H1 (cell line): ENCODE measurements at regions not wholly inside any gene's neighbourhood (a gene's known extent, or its start where the extent isn't known, plus 50 kb on each side); places are given as distances from the start of the nearest gene placed in this dataset.

ENCODE experiments used
- CTCF ChIA-PET: fragments of 300-600 bp; sonication (Branson Sonifier 250); formaldehyde crosslinking; loops from one replicate; lab custom pipeline; 2021; ENCODE audit not compliant: partially characterized antibody; lab: Charles Lee
- POLR2A ChIA-PET: fragments of 300-600 bp; sonication (Branson Sonifier 250); formaldehyde crosslinking; loops from one replicate; lab custom pipeline; 2021; ENCODE audit warnings: inconsistent platforms; ENCODE audit not compliant: partially characterized antibody; lab: Charles Lee
- DNase-seq, 2 experiments: peaks; one replicate each; pipeline versions ENCODE4 v3.0.0 to v3.0.0-alpha.2; 2010 to 2022; ENCODE audit warnings: low spot score in 2 of 2, low read depth in 1 of 2, mixed read lengths in 1 of 2
- FAIRE-seq: peaks from 2 replicates; lab custom pipeline; 2011; peaks lifted over from hg19 to GRCh38; lab: Jason Lieb, UNC
- H2AFZ ChIP-seq: 2 replicates; pipeline ENCODE4 v1.8.1; 2012; ENCODE audit warnings: low read length, inconsistent platforms
- H2AK5ac ChIP-seq: 2 replicates; pipeline ENCODE4 v1.6.1; 2013; ENCODE audit warnings: low read depth, low read length
- H2BK120ac ChIP-seq: replicated peaks from 2 replicates; pipeline ENCODE3; 2013; ENCODE audit warnings: low read depth, low read length, inconsistent platforms
- H2BK12ac ChIP-seq: 2 replicates; pipeline ENCODE4 v1.6.1; 2013; ENCODE audit warnings: low read depth, low read length
- H2BK15ac ChIP-seq: 2 replicates; pipeline ENCODE4 v1.6.1; 2013; ENCODE audit warnings: low read length
- H2BK20ac ChIP-seq: 2 replicates; pipeline ENCODE4 v1.6.1; 2013; ENCODE audit warnings: low read length
- H2BK5ac ChIP-seq: 2 replicates; pipeline ENCODE4 v1.6.1; 2013; ENCODE audit warnings: low read depth, low read length
- H3K14ac ChIP-seq: 2 replicates; pipeline ENCODE4 v1.6.1; 2013; ENCODE audit warnings: inconsistent platforms; ENCODE audit not compliant: insufficient read length
- H3K18ac ChIP-seq: 2 replicates; pipeline ENCODE4 v1.6.1; 2013; ENCODE audit warnings: low read length; ENCODE audit errors: extremely low read depth
- H3K23ac ChIP-seq: 2 replicates; pipeline ENCODE4 v1.6.1; 2013; ENCODE audit warnings: inconsistent platforms; ENCODE audit not compliant: insufficient read length
- H3K23me2 ChIP-seq: 2 replicates; pipeline ENCODE4 v1.6.1; 2013; ENCODE audit warnings: low read depth, low read length
- H3K27ac ChIP-seq: 2 replicates; pipeline ENCODE4 v1.6.1; 2011; ENCODE audit warnings: low read depth, low read length, inconsistent platforms
- H3K27me3 ChIP-seq, 4 experiments: replicated peaks in 1 of 4; 1 replicate in 1 of 4; 2 replicates in 3 of 4; pipeline versions ENCODE4 v1.6.1 to v1.8.1; 2011 to 2013; ENCODE audit warnings: low read length in 3 of 4, mild to moderate bottlenecking in 3 of 4, inconsistent platforms in 2 of 4, mixed read lengths in 2 of 4, moderate library complexity in 1 of 4; ENCODE audit not compliant: control insufficient read depth in 3 of 4, insufficient read depth in 3 of 4; ENCODE audit errors: extremely low read depth in 1 of 4
- H3K36me3 ChIP-seq, 4 experiments: 2 replicates each; pipeline versions ENCODE4 v1.6.1 to v1.8.1; 2011 to 2013; ENCODE audit warnings: mild to moderate bottlenecking in 4 of 4, low read length in 3 of 4, moderate library complexity in 2 of 4, control low read depth in 1 of 4, inconsistent platforms in 1 of 4; ENCODE audit not compliant: insufficient read depth in 4 of 4, control insufficient read depth in 2 of 4
- H3K4ac ChIP-seq: replicated peaks from 2 replicates; pipeline ENCODE3; 2013; ENCODE audit warnings: low read length, low read depth, mixed read lengths, inconsistent platforms; ENCODE audit not compliant: insufficient read length
- H3K4me1 ChIP-seq, 4 experiments: replicated peaks in 1 of 4; 1 replicate in 1 of 4; 2 replicates in 3 of 4; pipeline versions ENCODE4 v1.6.1 to v1.8.1; 2011 to 2013; ENCODE audit warnings: low read length in 3 of 4, inconsistent platforms in 2 of 4, mixed read lengths in 1 of 4; ENCODE audit not compliant: insufficient read depth in 4 of 4, control insufficient read depth in 3 of 4
- H3K4me2 ChIP-seq, 2 experiments: 2 replicates each; pipeline versions ENCODE4 v1.6.1 to v1.8.1; 2011 to 2013; ENCODE audit warnings: low read depth in 2 of 2, low read length in 2 of 2, control low read depth in 1 of 2, inconsistent platforms in 1 of 2, mild to moderate bottlenecking in 1 of 2; ENCODE audit not compliant: insufficient read depth in 1 of 2
- H3K4me3 ChIP-seq, 4 experiments: fragments of 200-600, 300-600 bp in 1 of 4; sonication (generic), shearing (Covaris generic), sonication (Bioruptor Twin) in 1 of 4; 2 replicates each; pipeline versions ENCODE4 v1.5.1 to v1.8.1; 2011 to 2016; ENCODE audit warnings: low read length in 4 of 4, low read depth in 3 of 4, control low read depth in 2 of 4, inconsistent platforms in 2 of 4, mild to moderate bottlenecking in 2 of 4, mixed read lengths in 1 of 4, moderate library complexity in 1 of 4; ENCODE audit not compliant: insufficient read depth in 2 of 4; ENCODE audit errors: extremely low read depth in 1 of 4
- H3K56ac ChIP-seq: replicated peaks from 2 replicates; pipeline ENCODE3; 2013; ENCODE audit warnings: low read depth, mild to moderate bottlenecking, mixed read lengths, low read length, inconsistent platforms; ENCODE audit not compliant: insufficient read length
- H3K79me1 ChIP-seq: 2 replicates; pipeline ENCODE4 v1.6.1; 2013; ENCODE audit warnings: low read depth, low read length, control low read depth
- H3K79me2 ChIP-seq, 2 experiments: 2 replicates each; pipeline versions ENCODE4 v1.6.1 to v1.8.1; 2012 to 2013; ENCODE audit warnings: low read length in 2 of 2, mild to moderate bottlenecking in 2 of 2, inconsistent platforms in 1 of 2; ENCODE audit not compliant: insufficient read depth in 2 of 2, control insufficient read depth in 1 of 2
- H3K9ac ChIP-seq, 4 experiments: replicated peaks in 1 of 4; 1 replicate in 1 of 4; 2 replicates in 3 of 4; pipeline versions ENCODE4 v1.6.1 to v1.8.1; 2011 to 2013; ENCODE audit warnings: low read depth in 3 of 4, low read length in 3 of 4, control low read depth in 2 of 4, mild to moderate bottlenecking in 2 of 4, moderate library complexity in 2 of 4, inconsistent platforms in 1 of 4; ENCODE audit errors: extremely low read depth in 1 of 4
- H3K9me3 ChIP-seq, 2 experiments: 2 replicates each; pipeline versions ENCODE4 v1.6.1 to v1.8.1; 2012 to 2013; ENCODE audit warnings: mild to moderate bottlenecking in 2 of 2, moderate library complexity in 2 of 2, control low read depth in 1 of 2, inconsistent platforms in 1 of 2, low read depth in 1 of 2, low read length in 1 of 2, mixed read lengths in 1 of 2; ENCODE audit not compliant: insufficient read depth in 2 of 2
- H4K20me1 ChIP-seq, 2 experiments: replicated peaks in 1 of 2; 2 replicates each; pipeline versions ENCODE3 to v1.8.1; 2011 to 2013; ENCODE audit warnings: inconsistent platforms in 2 of 2, low read length in 2 of 2, mild to moderate bottlenecking in 1 of 2; ENCODE audit not compliant: insufficient read depth in 2 of 2, control insufficient read depth in 1 of 2
- H4K5ac ChIP-seq: 2 replicates; pipeline ENCODE4 v1.6.1; 2013; ENCODE audit warnings: low read length, low read depth, mixed read lengths, inconsistent platforms; ENCODE audit not compliant: insufficient read length
- H4K8ac ChIP-seq: 2 replicates; pipeline ENCODE4 v1.8.0; 2013; ENCODE audit warnings: mild to moderate bottlenecking, moderate library complexity, low read length, inconsistent platforms; ENCODE audit not compliant: insufficient read depth; ENCODE audit errors: extremely low read depth
- H4K91ac ChIP-seq: replicated peaks from 2 replicates; pipeline ENCODE3; 2013; ENCODE audit warnings: low read length, mixed read lengths, inconsistent platforms; ENCODE audit not compliant: insufficient read length
- ATF2 ChIP-seq: IDR thresholded peaks from 2 replicates; pipeline ENCODE4 v1.6.1; 2012; ENCODE audit warnings: low read length, inconsistent platforms
- CREB1 ChIP-seq: IDR thresholded peaks from 2 replicates; pipeline ENCODE4 v1.6.1; 2012; ENCODE audit warnings: inconsistent platforms
- RFX5 ChIP-seq: IDR thresholded peaks from 2 replicates; pipeline ENCODE4 v1.6.1; 2011; ENCODE audit warnings: low read depth, low read length, improper control_type of control experiment, borderline replicate concordance
- WGBS, 2 experiments: shearing (Covaris generic) in 1 of 2; methylation state at CpG; one replicate each; pipeline versions ENCODE4 v1.1.6 to v1.1.7; 2013 to 2015; ENCODE audit warnings: low lambda C conversion rate in 2 of 2, mixed read lengths in 2 of 2, inconsistent platforms in 1 of 2, low coverage in 1 of 2, missing lambda C conversion rate in 1 of 2; ENCODE audit not compliant: insufficient replicate concordance in 2 of 2, insufficient coverage in 1 of 2, insufficient read length in 1 of 2; ENCODE audit errors: extremely low coverage in 1 of 2, missing lambda C conversion rate in 1 of 2; 5-methylcytosine and 5-hydroxymethylcytosine counted together

- 82% methylated on average over 1 of the region's 1 CpG; no CpG with 5 or more reads in 1 of the 2 experiments for WGBS, 2 experiments
- CTCF ChIA-PET, result interaction anchor here (1.5 kb wide), 1 partner anchor 13 kb away, joined by 4 read pairs; no protein-coding TSS in a partner anchor
Measured at GRCh38 chr6:121944354-121944753, 455.1 kb upstream of the HSF2 start.

More at GRCh38 chr6:121944354-121944753, 455.1 kb upstream of the HSF2 start:
- Histone ChIP-seq H3K27ac (no peak overlapping the region), H2BK5ac (no peak overlapping the region), H3K4me2 (no peak overlapping the region), H3K14ac (no peak overlapping the region), H3K23ac (no peak overlapping the region), H2BK15ac (no peak overlapping the region), H2AFZ (no peak overlapping the region), H3K4me3 (no peak overlapping the region), H4K5ac (no peak overlapping the region), H3K79me2 (no peaks in the 10 kb centered on the region), H2BK20ac (no peak overlapping the region), H3K18ac (no peak overlapping the region), H3K9ac (no peak overlapping the region), H3K4ac (no peak overlapping the region), H3K79me1 (no peaks in the 10 kb centered on the region), H3K9me3 (no peaks in the 10 kb centered on the region), H4K91ac (no peak overlapping the region), H3K36me3 (no peaks in the 10 kb centered on the region), H4K20me1 (no peaks in the 10 kb centered on the region), H3K4me1 (no peaks in the 10 kb centered on the region), H2AK5ac (no peak overlapping the region), H3K56ac (no peak overlapping the region), H4K8ac (no peak overlapping the region), H2BK120ac (no peak overlapping the region), H2BK12ac (no peak overlapping the region), H3K23me2 (no peaks in the 10 kb centered on the region), H3K27me3 (no peaks in the 10 kb centered on the region)
- POLR2A ChIA-PET, result no interaction called here
- no peak for TF ChIP-seq ATF2
- no peak for TF ChIP-seq RFX5
- no peak for TF ChIP-seq CREB1
- FAIRE-seq, result no peak
- no peak for DNase-seq
